Stimulated activated CD4-positive, alpha-beta T cell treated with anti-CD3 and anti-CD28 coated beads, Interleukin-12 subunit alpha, Interleukin-12 subunit beta, amount 100 ng/mL, for 48 hours (primary cell): ENCODE measurements at regions not wholly inside any gene's neighbourhood (a gene's known extent, or its start where the extent isn't known, plus 50 kb on each side); places are given as distances from the start of the nearest gene placed in this dataset.
"Not testable (repeated sequence)": the region's sequence is repeated elsewhere in the genome, so short reads cannot be mapped to it uniquely, and the experiment has no call there.

Source experiments
- DNase-seq, 3 donors: peaks; one replicate each; pipeline ENCODE4 v3.0.0-alpha.2; 2020; ENCODE audit warnings: low read depth in 2 of 3, low spot score in 1 of 3

DNA sequence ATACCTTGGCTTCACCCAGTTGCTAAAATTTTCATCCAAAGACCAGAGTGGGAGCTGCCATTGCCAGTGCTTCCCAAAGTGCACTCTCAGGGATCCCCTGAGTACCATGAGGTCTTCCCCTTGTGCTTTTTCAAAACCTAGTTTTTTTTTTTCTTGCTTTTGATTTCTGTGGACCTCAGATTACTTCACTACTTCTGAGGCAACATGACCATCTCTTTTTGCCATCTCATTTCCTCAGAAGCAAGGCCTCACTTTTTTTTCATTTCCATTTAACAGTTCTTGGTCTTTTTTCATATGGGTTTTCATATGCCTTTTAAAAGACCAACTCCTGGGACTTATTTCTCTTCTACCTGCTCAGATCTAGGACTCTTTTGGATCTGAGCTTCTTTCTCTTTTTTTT is 64.1 kb upstream of the MMS22L start:
- no peak for DNase-seq

DNA sequence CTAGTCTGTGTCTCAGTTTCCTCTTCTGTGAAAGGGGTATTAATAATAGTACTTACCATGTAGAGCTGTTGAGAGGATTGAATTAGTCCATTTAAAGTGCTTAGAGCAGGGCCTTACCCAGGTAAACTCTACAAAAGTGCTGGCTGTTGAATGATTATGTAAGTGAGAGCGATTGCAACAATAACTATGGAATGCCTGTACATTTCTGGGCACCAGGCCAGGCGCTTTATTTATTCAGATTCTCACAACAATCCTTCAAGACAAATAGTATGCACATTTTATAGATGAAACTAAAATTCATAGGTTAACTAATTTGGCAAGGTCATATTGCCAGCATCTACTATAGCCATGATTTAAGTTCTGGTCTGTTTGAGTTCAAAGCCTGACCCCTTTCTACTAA is 78.3 kb upstream of the MMS22L start:
- no peak for DNase-seq

DNA sequence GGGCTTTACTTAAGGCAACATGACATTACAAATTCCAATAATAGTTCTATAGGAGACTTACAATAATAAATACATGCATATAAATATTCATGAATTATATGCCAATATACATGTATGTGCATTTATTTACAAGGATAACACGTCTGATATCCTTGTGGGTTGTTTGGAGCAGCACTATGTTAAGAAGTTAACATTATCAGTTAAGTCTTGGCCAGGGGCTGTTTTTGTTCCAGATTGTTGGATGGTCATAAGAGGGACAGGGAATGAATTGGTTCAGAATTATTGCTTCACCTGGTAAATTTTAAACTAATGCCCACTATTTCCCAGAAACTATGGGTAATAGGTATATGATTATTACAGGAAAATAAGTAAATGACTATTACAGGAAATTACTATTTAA is 81.3 kb upstream of the MMS22L start:
- no peak for DNase-seq

DNA sequence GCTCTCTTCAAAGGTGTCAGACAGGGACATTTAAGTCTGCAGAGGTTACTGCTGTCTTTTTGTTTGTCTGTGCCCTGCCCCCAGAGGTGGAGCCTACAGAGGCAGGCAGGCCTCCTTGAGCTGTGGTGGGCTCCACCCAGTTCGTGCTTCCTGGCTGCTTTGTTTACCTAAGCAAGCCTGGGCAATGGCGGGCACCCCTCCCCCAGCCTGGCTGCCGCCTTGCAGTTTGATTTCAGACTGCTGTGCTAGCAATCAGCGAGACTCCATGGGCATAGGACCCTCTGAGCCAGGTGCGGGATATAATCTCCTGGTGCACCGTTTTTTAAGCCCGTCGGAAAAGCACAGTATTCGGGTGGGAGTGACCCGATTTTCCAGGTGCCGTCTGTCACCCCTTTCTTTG is 99.1 kb upstream of the MMS22L start:
- DNase-seq = not testable (repeated sequence)

DNA sequence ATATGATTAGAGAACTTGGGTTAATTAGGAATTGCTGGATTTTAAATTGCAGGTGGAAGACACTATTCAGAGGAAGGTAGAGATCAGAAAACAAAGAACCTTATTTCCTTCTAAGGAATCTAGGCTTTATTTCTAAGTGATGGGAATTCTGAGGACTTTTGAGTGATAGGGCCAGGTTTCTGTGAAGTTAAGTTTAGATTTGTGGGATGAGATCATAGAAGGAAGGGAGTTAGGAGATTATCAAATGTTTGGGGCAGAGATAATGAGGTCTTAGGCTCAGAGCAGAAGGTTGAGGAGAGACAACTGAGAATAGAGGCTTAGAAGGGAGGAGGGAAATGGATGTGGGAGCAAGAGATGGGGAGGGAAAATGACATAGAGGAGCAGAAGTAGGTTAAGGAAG is 109.7 kb upstream of the MMS22L start:
- no peak for DNase-seq

DNA sequence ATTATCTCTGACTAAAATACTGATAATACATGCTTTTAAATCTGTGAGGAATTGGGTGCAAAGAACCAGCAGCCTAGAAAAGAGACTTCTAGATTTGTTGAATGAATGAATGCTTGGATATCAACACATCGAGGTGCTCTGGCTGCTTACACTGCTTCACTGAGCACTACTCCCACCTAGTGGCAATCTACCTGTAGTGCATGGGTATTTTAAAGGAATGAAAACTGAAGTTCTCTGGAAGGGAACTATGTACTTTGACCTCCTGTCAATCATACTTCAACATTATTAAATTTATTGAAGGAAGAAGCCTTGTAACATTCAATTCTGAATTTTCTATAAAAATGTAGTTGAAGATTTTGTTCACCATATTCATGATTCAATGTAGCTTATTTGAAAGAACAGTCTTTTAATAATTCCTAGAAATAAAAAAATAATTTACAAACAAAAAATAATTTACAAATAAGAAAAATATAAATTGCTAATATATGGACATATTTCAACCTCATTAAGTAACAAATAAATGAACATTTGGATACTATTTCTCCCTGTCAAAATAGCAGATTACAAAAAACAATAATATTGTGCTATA is 111.2 kb upstream of the MMS22L start:
- peak in 2 of 3 donors; percentile 15 to 60 for DNase-seq

DNA sequence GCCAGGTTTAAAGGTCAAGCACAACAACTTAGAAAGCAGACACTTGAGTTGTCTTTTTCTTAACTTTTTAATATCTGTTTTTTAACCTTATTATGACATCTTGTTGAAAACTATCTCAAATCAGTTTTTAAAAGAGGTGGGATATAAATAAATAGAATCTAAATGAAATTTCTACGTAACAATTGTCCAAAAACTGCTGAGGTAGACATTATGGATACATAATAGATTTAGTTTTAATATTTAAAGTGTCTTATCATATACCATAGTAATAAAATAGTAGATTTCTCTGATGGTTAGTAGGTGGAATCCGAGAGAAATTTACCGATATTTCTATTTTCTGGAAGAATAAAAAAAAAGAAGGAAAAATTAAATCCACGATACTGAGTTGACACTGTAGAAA is 113.9 kb upstream of the MMS22L start:
- DNase-seq = no peak

DNA sequence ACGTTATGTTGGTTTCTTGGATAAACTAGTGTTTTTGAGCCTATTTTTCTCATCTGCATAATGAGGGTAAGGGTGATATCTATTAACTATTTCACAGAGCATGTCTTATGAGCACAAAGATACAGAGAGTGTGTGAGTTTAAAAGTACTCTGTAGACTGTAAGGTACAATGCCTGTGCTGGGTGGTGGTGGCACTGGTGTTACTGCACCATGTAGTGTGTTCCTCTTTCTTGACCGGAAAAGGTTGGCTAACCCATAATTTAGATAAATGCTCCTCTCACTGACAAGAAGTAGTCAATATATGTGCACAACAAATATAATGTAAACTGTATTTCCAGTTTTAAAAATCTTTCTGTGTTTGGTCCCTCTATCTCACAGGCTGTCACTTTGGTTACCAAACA is 116.2 kb upstream of the MMS22L start:
- no peak for DNase-seq

DNA sequence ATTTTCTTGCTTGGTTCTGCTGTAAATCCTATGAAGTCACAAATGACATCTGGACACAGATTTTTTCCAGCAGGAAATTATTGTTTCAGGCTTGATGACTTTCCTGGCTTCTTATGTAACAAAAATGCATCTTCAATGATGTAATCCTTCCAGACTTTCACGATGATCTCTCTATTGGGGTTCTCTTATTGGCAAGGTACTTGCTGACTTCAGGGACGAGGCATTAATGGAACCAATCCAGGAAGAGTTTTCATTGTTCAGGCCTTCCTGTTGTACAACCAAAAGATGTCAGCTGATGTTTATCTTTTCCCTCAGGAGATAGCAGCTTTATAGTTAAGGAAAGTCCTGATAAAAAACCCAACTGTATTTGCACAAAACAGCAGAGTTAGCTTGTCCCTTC is 118.5 kb upstream of the MMS22L start:
- DNase-seq = no peak

DNA sequence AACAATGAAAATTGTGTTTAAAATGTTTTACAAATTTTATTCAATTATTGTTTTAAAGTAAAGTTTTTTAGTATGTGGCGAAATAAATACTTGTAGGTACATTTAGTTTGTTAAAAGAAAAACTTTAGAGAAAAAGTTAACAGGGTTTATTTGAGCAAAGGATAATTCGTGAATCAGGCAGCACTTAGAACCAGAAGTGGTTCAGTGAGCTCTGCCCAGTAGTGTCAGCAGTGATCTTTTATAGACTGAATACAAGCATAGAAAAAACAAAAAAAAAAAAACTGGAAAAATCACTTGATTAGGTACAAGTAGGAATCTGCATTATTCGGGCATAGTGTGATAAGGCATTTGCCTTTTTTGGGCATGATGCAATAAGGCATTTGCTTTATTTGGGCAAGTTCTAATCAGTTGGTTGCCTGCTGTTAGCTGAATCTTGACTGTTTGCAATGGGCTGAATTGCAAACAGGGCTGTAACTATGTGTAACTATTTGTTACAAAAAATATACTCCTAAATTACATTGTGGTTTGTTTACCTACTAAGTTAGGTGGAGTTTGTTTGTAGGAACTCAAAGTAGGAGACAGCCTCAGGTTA is 122.9 kb upstream of the MMS22L start:
- DNase-seq = no peak

DNA sequence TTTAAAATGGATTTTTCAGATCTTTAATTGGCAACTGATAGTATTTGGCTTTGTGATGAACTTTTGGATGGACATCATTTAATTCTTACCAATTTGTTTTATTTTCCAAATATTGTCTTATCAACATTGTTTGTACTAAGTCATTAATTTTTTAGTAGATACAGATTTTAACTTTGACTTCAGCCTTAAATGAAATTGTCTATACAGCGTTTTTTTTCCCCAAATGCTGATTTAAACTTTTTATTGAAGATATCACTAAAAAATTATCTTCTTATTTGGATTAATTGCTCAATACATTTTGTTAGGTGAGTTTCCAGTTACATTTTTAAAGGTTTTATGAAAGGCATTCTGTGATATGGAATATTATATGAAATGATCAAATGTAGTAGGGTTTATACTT is 123.6 kb upstream of the MMS22L start:
- no peak for DNase-seq

DNA sequence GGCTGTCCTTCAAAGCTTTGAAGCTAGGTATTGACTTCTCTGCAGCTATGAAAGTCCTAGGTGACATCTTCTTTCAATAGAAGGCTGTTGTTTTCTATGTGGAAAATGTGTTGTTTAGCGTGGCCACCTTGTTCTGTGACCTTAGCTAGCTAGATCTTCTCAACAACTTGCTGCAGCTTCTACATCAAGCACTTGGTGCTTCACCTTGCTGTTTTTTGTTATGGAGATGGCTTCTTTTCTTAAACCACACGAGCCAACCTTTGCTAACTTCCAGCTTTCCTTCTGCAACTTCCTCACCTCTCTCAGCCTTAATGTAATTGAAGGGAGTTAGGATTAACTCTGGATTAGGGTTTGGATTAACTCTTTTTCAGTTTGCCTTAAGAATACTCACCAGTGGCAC is 128.6 kb upstream of the MMS22L start:
- no peak for DNase-seq

DNA sequence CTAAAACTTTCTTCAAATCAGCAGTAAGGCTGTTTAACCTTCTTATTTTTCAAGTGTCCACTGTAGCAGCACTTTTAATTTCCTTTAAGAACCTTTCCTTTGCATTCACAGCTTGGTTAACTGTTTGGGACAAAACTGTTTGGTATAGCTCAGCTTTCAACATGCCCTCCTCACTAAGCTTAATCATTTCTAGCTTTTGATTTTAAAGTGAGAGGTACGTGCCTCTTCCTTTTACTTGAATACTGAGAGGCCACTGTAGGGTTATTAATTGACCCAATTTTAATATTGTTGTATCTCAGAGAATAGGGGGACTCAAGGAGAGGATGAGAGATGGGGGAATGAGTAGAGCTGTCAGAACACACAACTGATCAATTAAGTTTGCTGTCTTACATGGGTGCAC is 129.5 kb upstream of the MMS22L start:
- no peak for DNase-seq

DNA sequence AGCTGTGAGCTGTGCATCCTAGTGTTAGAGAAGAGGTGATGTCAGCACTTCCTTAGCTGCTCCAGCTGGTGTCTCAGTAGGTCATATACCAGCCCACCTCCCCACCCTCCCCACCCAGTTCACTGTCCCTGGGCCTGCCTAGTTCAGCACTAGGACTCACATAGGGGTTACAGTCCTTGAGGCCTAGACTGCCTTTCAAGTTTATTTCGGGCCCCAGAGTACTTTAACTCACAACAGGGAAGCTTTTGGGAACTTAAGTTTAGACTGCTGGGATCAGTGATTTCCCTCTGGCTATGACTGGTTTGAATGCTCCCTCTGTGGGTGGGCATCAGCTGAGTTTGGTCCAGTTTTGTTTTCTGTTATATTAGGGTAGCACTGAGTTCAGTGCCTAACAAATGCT is 139.2 kb upstream of the MMS22L start:
- DNase-seq = no peak

DNA sequence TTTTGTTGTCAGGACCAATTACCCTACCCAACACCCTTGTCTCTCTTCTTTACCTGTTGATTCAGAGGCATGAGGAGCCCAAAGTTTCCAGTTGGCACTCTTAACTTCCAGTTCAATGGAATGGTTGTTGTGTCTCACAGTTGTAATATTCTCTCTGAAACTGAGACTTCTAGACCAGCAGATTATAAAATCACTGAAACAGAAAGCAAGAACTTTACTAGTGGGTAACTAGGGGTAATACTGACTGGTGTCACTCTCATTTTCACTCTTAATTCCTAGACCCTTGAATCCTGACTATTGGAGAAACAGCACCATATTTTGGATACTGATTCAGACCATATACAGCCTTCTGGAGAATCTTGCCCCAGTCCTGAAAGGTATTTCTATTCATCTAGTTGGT is 140.2 kb upstream of the MMS22L start:
- DNase-seq = no peak

DNA sequence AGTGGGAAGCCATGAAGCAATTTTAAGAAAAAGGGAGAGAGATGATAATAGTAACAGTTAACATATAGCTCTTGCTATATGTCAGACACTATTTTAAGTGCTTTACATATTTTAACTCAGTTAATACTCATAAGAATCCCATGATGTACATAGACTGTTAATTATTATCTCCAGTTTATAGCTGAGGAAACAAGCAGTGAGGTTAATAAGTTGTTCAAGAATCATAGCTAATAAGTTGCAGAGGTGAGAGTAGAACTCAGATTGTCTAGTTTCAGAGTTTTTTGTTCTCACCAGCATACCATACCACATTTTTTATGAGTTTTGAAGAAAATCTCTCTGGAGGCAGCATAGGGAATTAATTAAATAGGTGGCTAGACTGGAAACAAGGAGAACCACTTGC is 144.6 kb upstream of the MMS22L start:
- DNase-seq = no peak

DNA sequence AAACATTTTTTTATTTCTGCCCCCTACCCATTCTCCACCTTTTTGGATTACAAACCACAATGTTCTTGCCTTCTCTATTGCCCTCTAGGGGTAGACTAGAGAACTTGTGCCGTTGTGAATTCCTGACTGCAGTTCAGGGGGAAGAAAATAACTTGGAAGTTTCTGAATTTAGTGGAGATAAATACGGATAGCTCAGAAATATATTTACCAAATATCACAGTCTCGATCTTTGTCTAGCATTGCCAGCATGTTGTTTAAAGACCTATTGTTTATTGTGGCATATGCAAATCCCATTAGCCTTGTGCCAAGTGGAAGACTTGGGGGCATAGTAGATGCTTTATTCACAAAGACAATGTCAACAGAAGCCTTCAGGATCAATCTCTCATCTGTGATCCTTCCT is 154.1 kb upstream of the MMS22L start:
- DNase-seq = no peak

DNA sequence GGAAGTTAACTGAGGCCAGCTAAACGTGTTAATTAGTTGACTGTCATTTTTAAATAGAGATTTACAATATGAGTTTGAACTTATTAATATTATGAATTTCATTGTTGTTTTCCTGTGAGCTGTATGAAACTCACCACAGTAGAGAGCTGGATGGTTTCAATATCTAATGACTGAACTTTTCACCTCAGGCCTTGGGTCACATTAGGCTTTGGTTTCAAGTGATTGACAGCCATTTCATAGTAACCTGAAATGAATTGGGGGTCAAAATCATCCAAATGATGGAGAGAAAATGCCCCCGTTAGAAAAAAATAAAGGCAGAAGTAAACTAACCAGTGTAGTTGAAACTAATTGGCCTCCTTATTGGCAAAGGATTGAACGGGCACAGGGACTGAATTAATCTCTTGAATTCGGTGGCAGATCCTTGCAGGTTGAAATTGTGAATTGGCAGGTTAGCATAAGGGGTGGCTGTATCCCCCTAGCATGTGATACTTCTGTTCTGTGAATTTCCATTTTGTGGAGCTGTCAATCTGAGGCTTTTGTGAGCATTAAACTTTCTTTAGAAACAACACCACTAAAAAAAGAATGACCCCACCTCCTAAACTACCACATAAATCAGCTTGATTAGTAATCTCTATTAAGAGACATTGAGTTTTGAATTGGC is 155.1 kb upstream of the MMS22L start:
- DNase-seq = no peak

DNA sequence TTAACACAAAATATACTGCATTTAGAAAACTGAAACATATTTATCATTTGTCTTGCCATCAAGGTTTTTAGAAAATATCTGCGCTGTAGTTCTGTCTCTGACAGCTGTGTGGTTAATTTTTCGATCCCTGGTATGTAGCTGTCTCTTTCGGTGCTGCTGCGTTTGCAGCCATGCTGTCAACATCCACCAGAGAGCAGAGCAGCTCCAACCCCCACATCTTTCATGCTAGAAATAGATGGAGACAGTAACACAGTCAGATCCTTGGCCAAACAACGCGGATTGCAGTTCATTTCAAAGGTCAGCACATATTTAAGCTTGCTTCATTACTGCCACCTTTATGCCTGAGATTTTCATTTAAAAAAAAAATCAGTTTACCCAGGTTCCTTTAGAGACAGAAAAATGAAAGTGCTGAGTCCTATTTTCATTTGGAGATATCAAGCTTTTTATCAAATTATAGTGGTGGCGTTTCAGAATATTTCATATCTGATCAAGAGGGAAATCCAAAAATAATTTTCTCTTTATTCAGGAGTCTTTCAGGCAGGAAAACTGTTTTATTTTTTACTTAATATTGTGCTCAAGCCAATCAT is 157.7 kb upstream of the MMS22L start:
- DNase-seq = no peak

DNA sequence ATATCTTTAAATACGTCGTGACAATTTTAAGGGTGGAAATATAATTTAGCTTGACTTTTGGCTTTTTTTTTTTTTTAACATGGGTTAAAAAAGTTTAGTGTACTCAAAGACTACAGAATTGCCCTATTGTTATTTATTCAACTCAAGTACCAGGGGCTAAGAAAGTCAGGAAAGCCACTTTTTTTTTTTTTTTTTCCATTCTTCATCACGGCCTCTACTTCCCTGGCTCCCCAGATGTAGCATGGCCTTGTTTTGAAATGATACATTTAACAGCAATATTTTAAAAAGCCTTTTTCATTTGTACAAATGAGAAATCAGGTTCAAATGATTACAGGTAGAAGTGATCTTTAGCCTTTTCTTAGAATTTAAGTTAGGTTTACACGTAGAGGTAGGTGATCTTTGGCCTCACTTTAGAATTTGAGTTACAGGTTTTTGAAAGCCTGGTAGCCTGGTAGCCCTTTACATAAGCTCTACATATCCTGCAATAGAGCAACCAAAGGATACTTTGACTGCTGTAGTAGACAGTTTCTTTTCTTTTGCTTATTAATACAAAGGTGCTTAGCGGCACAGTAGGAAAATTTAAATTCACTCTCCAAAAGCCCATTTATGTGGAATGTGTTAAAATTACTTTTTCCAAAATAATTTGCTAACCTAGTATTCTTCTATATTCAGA is 160.5 kb upstream of the MMS22L start:
- DNase-seq = no peak

DNA sequence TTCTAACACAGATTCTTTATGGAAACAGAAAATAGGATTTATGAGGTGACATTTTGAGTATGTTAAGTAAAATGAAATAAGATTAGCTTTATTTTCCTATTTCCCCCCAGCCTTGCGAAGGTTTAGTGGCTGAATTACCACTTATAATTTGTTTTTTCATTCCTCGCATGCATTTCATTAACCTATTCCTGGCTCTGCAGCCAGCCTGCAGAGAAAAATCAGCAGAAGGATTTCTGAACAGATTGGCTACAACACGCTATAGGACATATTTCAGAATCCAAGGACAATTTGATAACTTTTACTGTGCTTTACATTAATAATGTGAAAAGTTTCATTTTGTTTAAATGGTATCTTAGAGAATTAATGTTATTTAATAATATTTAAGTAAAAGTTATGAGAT is 162.4 kb upstream of the MMS22L start:
- DNase-seq = no peak

DNA sequence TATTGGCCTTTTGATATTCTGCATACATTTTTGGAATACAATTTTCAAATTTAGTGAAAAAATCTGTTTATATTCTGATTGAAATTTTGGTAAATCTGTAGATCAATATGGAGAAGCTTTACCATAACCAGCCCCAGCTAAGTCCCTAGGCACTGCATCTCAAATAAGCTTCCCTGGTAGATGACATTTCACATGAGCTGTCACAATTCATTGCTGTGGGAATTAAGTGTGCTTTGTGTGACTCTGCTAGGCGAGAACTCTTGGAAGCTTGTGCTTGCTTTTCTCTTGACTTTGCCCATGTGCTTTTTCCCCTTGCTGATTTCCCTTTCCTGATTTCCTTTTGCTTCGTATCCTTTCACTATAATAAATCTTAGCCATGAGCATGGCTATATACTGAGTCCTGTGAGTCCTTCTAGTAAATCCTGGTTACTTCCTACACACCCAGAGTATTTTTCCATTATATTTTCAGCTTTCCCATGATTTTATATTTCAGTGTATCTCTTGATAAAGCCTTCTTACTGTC is 166.5 kb upstream of the MMS22L start:
- no peak for DNase-seq
